Endothelial cell of umbilical vein (primary cell): ENCODE measurements at regions not wholly inside any gene's neighbourhood (a gene's known extent, or its start where the extent isn't known, plus 50 kb on each side); places are given as distances from the start of the nearest gene placed in this dataset.
"Not testable (repeated sequence)": the region's sequence is repeated elsewhere in the genome, so short reads cannot be mapped to it uniquely, and the experiment has no call there.

Experiments
- BruUV-seq: library from RNA; stranded (reverse); fragments of 400-500 nt; replicated peaks from 2 replicates; lab custom pipeline; 2021; lab: Mats Ljungman, UMichigan
- CTCF ChIA-PET: fragments of 300-600, 350-600 bp; sonication (Branson Sonifier 250); formaldehyde crosslinking; loops from one replicate; lab custom pipeline; 2021; ENCODE audit warnings: antibody characterized with exemption, inconsistent platforms; lab: Charles Lee
- POLR2A ChIA-PET: fragments of 300-600, 350-600 bp; sonication (Branson Sonifier 250); formaldehyde crosslinking; loops from one replicate; lab custom pipeline; 2021; ENCODE audit warnings: antibody characterized with exemption, inconsistent platforms; lab: Charles Lee
- DNase-seq: peaks from one replicate; pipeline ENCODE4 v3.0.0-alpha.2; 2011; ENCODE audit warnings: low read depth, low spot score
- FAIRE-seq: peaks from 2 replicates; lab custom pipeline; 2011; peaks lifted over from hg19 to GRCh38; lab: Jason Lieb, UNC
- H2AFZ ChIP-seq: 2 replicates; pipeline ENCODE4 v1.6.0; 2012; ENCODE audit warnings: low read depth, low read length, control low read depth, inconsistent platforms
- H3K27ac ChIP-seq: 2 replicates; pipeline ENCODE4 v1.5.1; 2011; ENCODE audit warnings: low read depth, mild to moderate bottlenecking, control low read depth, low read length, moderate library complexity; ENCODE audit not compliant: insufficient read depth
- H3K27me3 ChIP-seq, 2 experiments: 2 replicates each; pipeline versions ENCODE4 v1.6.0 to v1.6.1; 2011; ENCODE audit warnings: low read length in 2 of 2, mixed read lengths in 1 of 2; ENCODE audit not compliant: control insufficient read depth in 2 of 2, insufficient read depth in 2 of 2
- H3K36me3 ChIP-seq, 2 experiments: 2 replicates in 1 of 2; 3 replicates in 1 of 2; pipeline ENCODE4 v1.5.1; 2011; ENCODE audit warnings: low read length in 2 of 2, mild to moderate bottlenecking in 1 of 2, moderate library complexity in 1 of 2; ENCODE audit not compliant: control insufficient read depth in 2 of 2, insufficient read depth in 2 of 2; ENCODE audit errors: extremely low read depth in 1 of 2
- H3K4me1 ChIP-seq: 3 replicates; pipeline ENCODE4 v1.5.1; 2011; ENCODE audit warnings: mild to moderate bottlenecking, low read length; ENCODE audit not compliant: control insufficient read depth, insufficient read depth; ENCODE audit errors: extremely low read depth
- H3K4me2 ChIP-seq: 2 replicates; pipeline ENCODE4 v1.6.1; 2011; ENCODE audit warnings: low read length, control low read depth, mixed read lengths; ENCODE audit not compliant: insufficient read depth
- H3K4me3 ChIP-seq, 3 experiments: fragments of 200-600 bp in 1 of 3; sonication (generic), shearing (Covaris generic) in 1 of 3; replicated peaks in 1 of 3; 2 replicates each; pipeline ENCODE4 v1.5.1; 2011 to 2016; ENCODE audit warnings: control low read depth in 3 of 3, low read length in 3 of 3, mild to moderate bottlenecking in 2 of 3, inconsistent platforms in 1 of 3, low read depth in 1 of 3, moderate library complexity in 1 of 3; ENCODE audit not compliant: insufficient read depth in 1 of 3
- H3K79me2 ChIP-seq: 2 replicates; pipeline ENCODE4 v1.6.0; 2012; ENCODE audit warnings: low read length, inconsistent platforms; ENCODE audit not compliant: control insufficient read depth, insufficient read depth
- H3K9ac ChIP-seq: replicated peaks from 2 replicates; pipeline ENCODE3; 2011; ENCODE audit warnings: low read length, control low read depth; ENCODE audit not compliant: insufficient read depth; ENCODE audit errors: extremely low read depth
- H3K9me1 ChIP-seq: replicated peaks from 3 replicates; pipeline ENCODE4 v1.6.0; 2011; ENCODE audit warnings: mild to moderate bottlenecking, low read length; ENCODE audit not compliant: control insufficient read depth, insufficient read depth; ENCODE audit errors: extremely low read depth
- H3K9me3 ChIP-seq: replicated peaks from 2 replicates; pipeline ENCODE4 v1.5.1; 2012; ENCODE audit warnings: low read length, inconsistent platforms; ENCODE audit not compliant: control insufficient read depth, insufficient read depth
- H4K20me1 ChIP-seq: replicated peaks from 2 replicates; pipeline ENCODE3; 2011; ENCODE audit warnings: mild to moderate bottlenecking, low read length; ENCODE audit not compliant: control insufficient read depth, insufficient read depth; ENCODE audit errors: extremely low read depth
- EZH2 ChIP-seq: IDR thresholded peaks from 2 replicates; pipeline ENCODE4 v1.6.1; 2012; ENCODE audit warnings: borderline replicate concordance, low read depth, mild to moderate bottlenecking, moderate library complexity, low read length, inconsistent platforms; ENCODE audit not compliant: severe bottlenecking
- GATA2 ChIP-seq: IDR thresholded peaks from 2 replicates; pipeline ENCODE4 v1.7.0; 2011; ENCODE audit warnings: low read depth, mild to moderate bottlenecking, moderate library complexity, mixed read lengths, low read length; ENCODE audit not compliant: insufficient read length, insufficient read depth
- JUN ChIP-seq: IDR thresholded peaks from 2 replicates; pipeline ENCODE4 v1.6.1; 2011; ENCODE audit warnings: borderline replicate concordance, low read depth; ENCODE audit not compliant: insufficient read length, insufficient read depth
- MYC ChIP-seq: IDR thresholded peaks from one replicate; pipeline ENCODE4 v1.6.1; 2011; ENCODE audit warnings: mild to moderate bottlenecking, low read depth, low read length
- POLR2A ChIP-seq: IDR thresholded peaks from 2 replicates; pipeline ENCODE4 v1.6.1; 2012; ENCODE audit warnings: low read depth, mild to moderate bottlenecking, control low read depth, low read length
- dilution Hi-C: fragments of 300-500 bp; cut with MboI; formaldehyde crosslinking; loops from one replicate; pipeline ENCODE4 v1.15.0; 2019; ENCODE audit warnings: low sequenced_read_pairs; ENCODE audit not compliant: extremely low pct_ligation_motif_present
- intact Hi-C: fragments of 100-400 bp; cut with micrococcal nuclease; formaldehyde crosslinking; loops from one replicate; pipeline ENCODE4 v1.10.0; 2022
- TF ChIP-seq, protein P1 (sequence below): IDR thresholded peaks from 2 replicates; pipeline ENCODE4 v1.6.1; 2011; ENCODE audit not compliant: insufficient read depth, insufficient read length
- TF ChIP-seq, protein P2 (sequence below), 2 donors: IDR thresholded peaks; 1 replicate in 1 of 2; 2 replicates in 1 of 2; pipeline ENCODE4 v1.5.1; 2011; ENCODE audit warnings: low read length in 2 of 2, mild to moderate bottlenecking in 2 of 2, moderate library complexity in 2 of 2, control low read depth in 1 of 2, inconsistent platforms in 1 of 2, low read depth in 1 of 2; ENCODE audit not compliant: insufficient read depth in 1 of 2; ENCODE audit errors: extremely low read depth in 1 of 2

DNA sequence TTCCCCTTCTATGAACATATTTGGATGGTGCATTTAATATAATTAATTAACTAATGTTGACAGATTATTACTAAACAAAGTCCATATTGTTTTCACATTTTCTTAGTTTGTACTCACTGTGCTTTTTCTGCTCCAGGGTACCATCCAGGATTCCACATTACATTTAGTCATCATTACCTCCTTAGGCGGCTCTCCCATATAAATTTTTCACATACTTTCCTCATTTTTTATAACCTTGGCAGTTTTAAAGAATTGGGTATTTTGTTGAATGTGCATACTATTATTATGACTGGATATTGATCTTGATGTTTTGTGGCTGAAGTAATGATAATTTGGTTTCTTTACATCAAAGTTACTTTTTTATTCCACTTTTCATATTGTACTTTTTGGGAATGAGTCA lies 755.6 kb upstream of the ANO3 start:
- Histone ChIP-seq H4K20me1 (no peaks in the 10 kb centered on the region), H3K4me1 (no peaks in the 10 kb centered on the region), H3K9ac (no peak overlapping the region), H3K27ac (no peak overlapping the region), H3K9me1 (no peaks in the 10 kb centered on the region), H3K4me3 (no peak overlapping the region), H3K36me3 (no peaks in the 10 kb centered on the region), H3K9me3 (no peaks in the 10 kb centered on the region), H3K4me2 (no peak overlapping the region), H3K79me2 (no peaks in the 10 kb centered on the region), H3K27me3 (no peaks in the 10 kb centered on the region), H2AFZ (no peak overlapping the region)
- TF ChIP-seq GATA2 (no peak), JUN (no peak), POLR2A (no peak), MYC (no peak), EZH2 (no peak)
- TF ChIP-seq, protein P1, sequence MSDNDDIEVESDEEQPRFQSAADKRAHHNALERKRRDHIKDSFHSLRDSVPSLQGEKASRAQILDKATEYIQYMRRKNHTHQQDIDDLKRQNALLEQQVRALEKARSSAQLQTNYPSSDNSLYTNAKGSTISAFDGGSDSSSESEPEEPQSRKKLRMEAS, result no peak
- TF ChIP-seq, protein P2, sequence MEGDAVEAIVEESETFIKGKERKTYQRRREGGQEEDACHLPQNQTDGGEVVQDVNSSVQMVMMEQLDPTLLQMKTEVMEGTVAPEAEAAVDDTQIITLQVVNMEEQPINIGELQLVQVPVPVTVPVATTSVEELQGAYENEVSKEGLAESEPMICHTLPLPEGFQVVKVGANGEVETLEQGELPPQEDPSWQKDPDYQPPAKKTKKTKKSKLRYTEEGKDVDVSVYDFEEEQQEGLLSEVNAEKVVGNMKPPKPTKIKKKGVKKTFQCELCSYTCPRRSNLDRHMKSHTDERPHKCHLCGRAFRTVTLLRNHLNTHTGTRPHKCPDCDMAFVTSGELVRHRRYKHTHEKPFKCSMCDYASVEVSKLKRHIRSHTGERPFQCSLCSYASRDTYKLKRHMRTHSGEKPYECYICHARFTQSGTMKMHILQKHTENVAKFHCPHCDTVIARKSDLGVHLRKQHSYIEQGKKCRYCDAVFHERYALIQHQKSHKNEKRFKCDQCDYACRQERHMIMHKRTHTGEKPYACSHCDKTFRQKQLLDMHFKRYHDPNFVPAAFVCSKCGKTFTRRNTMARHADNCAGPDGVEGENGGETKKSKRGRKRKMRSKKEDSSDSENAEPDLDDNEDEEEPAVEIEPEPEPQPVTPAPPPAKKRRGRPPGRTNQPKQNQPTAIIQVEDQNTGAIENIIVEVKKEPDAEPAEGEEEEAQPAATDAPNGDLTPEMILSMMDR (IDR thresholded peaks at IDR 0.05; ENCODE audit: extremely low read depth in 1 of 2, insufficient read depth in 1 of 2, low read depth in 1 of 2, low read length in 2 of 2), result no peak
- dilution Hi-C loops, result no loop called here
- POLR2A ChIA-PET, result no interaction called here
- FAIRE-seq (no peak), DNase-seq (no peak)
- intact Hi-C loops, result no loop called here
- BruUV-seq, result no TSS peak
- CTCF ChIA-PET, result no interaction called here

DNA sequence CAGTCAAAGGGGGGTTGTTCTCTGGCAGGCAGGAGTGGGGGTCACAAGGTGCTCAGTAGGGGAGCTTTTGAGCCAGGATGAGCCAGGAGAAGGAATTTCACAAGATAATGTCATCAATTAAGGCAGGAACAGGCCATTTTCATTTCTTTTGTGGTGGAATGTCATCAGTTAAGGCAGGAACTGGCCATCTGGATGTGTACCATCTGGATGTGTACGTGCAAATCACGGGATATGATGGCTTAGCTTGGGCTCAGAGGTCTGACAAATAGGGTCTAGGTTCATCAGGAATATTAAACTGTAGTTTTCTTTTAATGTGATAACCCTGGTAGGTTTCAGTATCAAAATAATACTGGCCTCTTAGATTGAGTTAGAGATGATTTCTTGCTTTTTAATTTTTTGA lies 752.4 kb upstream of the ANO3 start:
- H4K20me1 ChIP-seq, dilution Hi-C loops, H2AFZ ChIP-seq, FAIRE-seq, CTCF ChIA-PET, H3K4me1 ChIP-seq, intact Hi-C loops, BruUV-seq, POLR2A ChIA-PET, H3K9me1 ChIP-seq, H3K4me3 ChIP-seq, H3K4me2 ChIP-seq, H3K9ac ChIP-seq, H3K9me3 ChIP-seq, DNase-seq, H3K27me3 ChIP-seq, H3K36me3 ChIP-seq, H3K79me2 ChIP-seq, H3K27ac ChIP-seq: not testable (repeated sequence)
